Calu3 (cell line): ENCODE measurements at regions not wholly inside any gene's neighbourhood (a gene's known extent, or its start where the extent isn't known, plus 50 kb on each side); places are given as distances from the start of the nearest gene placed in this dataset.

Experiments
- BruUV-seq: library from RNA; stranded (reverse); fragments of 400-500 nt; replicated peaks from 2 replicates; lab custom pipeline; 2021; lab: Mats Ljungman, UMichigan
- CTCF ChIA-PET: fragments of 300-600 bp; sonication (Branson Sonifier 250); formaldehyde crosslinking; loops from one replicate; lab custom pipeline; 2022; ENCODE audit warnings: antibody characterized with exemption; lab: Charles Lee
- DNase-seq: peaks from one replicate; pipeline ENCODE4 v3.0.0; 2022
- H3K27ac Mint-ChIP-seq: one replicate; pipeline ENCODE4 v1.8.0; 2022; ENCODE audit warnings: mixed read lengths; ENCODE audit not compliant: unreplicated experiment
- H3K27me3 Mint-ChIP-seq: one replicate; pipeline ENCODE4 v1.8.0; 2022; ENCODE audit warnings: mixed read lengths; ENCODE audit not compliant: unreplicated experiment
- H3K36me3 Mint-ChIP-seq: one replicate; pipeline ENCODE4 v1.8.0; 2022; ENCODE audit warnings: mild to moderate bottlenecking, moderate library complexity, mixed read lengths; ENCODE audit not compliant: insufficient read depth, unreplicated experiment
- H3K4me1 Mint-ChIP-seq: one replicate; pipeline ENCODE4 v1.8.0; 2022; ENCODE audit warnings: mild to moderate bottlenecking, low read depth, mixed read lengths; ENCODE audit not compliant: unreplicated experiment
- H3K4me3 Mint-ChIP-seq: one replicate; pipeline ENCODE4 v1.8.0; 2022; ENCODE audit warnings: mild to moderate bottlenecking, low read depth, moderate library complexity, mixed read lengths; ENCODE audit not compliant: unreplicated experiment
- H3K9me3 Mint-ChIP-seq: one replicate; pipeline ENCODE4 v1.8.0; 2022; ENCODE audit warnings: low read depth, mixed read lengths; ENCODE audit not compliant: unreplicated experiment
- CTCF ChIP-seq: fragments of 200-600 bp; IDR thresholded peaks from one replicate; pipeline ENCODE4 v1.8.0; 2022; ENCODE audit warnings: antibody characterized with exemption; ENCODE audit not compliant: unreplicated experiment
- intact Hi-C: fragments of 100-400 bp; cut with micrococcal nuclease; formaldehyde crosslinking; loops from one replicate; pipeline ENCODE4 v1.10.0; 2022; ENCODE audit not compliant: unreplicated experiment

GRCh38 chr2:65920659-65921058 lies 488.3 kb upstream of the SPRED2 start:
- no TSS peak for BruUV-seq
- H3K4me3 Mint-ChIP-seq = no peak overlapping the region
- H3K4me1 Mint-ChIP-seq = no peaks in the 10 kb centered on the region
- intact Hi-C loops = no loop called here
- no peak overlapping the region for H3K27ac Mint-ChIP-seq
- no peak for TF ChIP-seq CTCF
- no peaks in the 10 kb centered on the region for H3K36me3 Mint-ChIP-seq
- no peaks in the 10 kb centered on the region for H3K9me3 Mint-ChIP-seq
- CTCF ChIA-PET = no interaction called here
- peaks cover 40% of the 10 kb centered on the region for H3K27me3 Mint-ChIP-seq
- no peak for DNase-seq

GRCh38 chr2:65919550-65920188 lies 487.3 kb upstream of the SPRED2 start:
- CTCF ChIA-PET = interaction anchor here (0.6 to 1.1 kb wide), 4 partner anchors 509 to 1927 kb away, joined by 3 to 5 read pairs (median 3); no protein-coding TSS in a partner anchor
- no peaks in the 10 kb centered on the region for H3K36me3 Mint-ChIP-seq
- TF ChIP-seq CTCF = no peak
- H3K9me3 Mint-ChIP-seq = no peaks in the 10 kb centered on the region
- intact Hi-C loops = loop anchor here (5.0 kb wide), 1 partner anchor 508 kb away; no protein-coding TSS in a partner anchor
- no TSS peak for BruUV-seq
- no peak overlapping the region for H3K27ac Mint-ChIP-seq
- H3K27me3 Mint-ChIP-seq = peaks cover 40% of the 10 kb centered on the region
- DNase-seq = no peak
- no peak overlapping the region for H3K4me3 Mint-ChIP-seq
- H3K4me1 Mint-ChIP-seq = no peaks in the 10 kb centered on the region

GRCh38 chr2:65918760-65919187 lies 486.4 kb upstream of the SPRED2 start:
- Mint-ChIP-seq H3K4me3 (no peak overlapping the region), H3K4me1 (no peaks in the 10 kb centered on the region), H3K9me3 (no peaks in the 10 kb centered on the region), H3K36me3 (no peaks in the 10 kb centered on the region), H3K27ac (no peak overlapping the region), H3K27me3 (peaks cover 40% of the 10 kb centered on the region)
- TF ChIP-seq CTCF = no peak
- no peak for DNase-seq
- no TSS peak for BruUV-seq
- CTCF ChIA-PET = interaction anchor here (0.5 to 1.1 kb wide), 6 partner anchors 510 to 1941 kb away, joined by 3 to 5 read pairs (median 3); no protein-coding TSS in a partner anchor
- intact Hi-C loops = loop anchor here (5.0 kb wide), 1 partner anchor 509 kb away; no protein-coding TSS in a partner anchor

GRCh38 chr2:65917986-65918385 lies 485.6 kb upstream of the SPRED2 start:
- CTCF ChIA-PET = no interaction called here
- Mint-ChIP-seq H3K9me3 (no peaks in the 10 kb centered on the region), H3K36me3 (no peaks in the 10 kb centered on the region), H3K4me1 (no peaks in the 10 kb centered on the region), H3K27me3 (peaks cover 40% of the 10 kb centered on the region), H3K4me3 (no peak overlapping the region), H3K27ac (no peak overlapping the region)
- no peak for TF ChIP-seq CTCF
- BruUV-seq = no TSS peak
- intact Hi-C loops = loop anchor here (5.0 kb wide), 1 partner anchor 509 kb away; no protein-coding TSS in a partner anchor
- DNase-seq = no peak
